ENCODE measurements at regions not wholly inside any gene's neighbourhood (a gene's known extent, or its start where the extent isn't known, plus 50 kb on each side); places are given as distances from the start of the nearest gene placed in this dataset.
"Not testable (repeated sequence)": the region's sequence is repeated elsewhere in the genome, so short reads cannot be mapped to it uniquely, and the experiment has no call there.

DNA sequence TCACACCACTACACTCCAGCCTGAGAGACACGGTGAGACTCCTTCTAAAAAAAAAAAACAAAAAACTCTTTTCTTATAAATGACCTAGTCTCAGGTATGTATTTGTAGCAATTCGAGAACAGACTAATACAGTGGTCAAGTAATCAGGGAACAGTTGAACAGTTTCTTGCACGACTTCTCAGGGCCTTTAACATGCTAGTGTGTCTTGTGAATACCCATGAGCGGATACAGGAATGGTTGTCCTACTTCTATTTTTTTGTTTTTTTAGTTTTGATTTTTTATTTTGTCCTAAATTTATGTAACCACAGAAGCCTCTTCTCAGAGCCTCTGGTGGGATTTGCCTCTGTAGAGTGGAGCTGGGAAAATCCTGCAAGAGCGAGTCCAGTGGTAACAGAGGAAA lies 71.0 kb upstream of the NANOS1 start:
- ChIA-PET CTCF (no interaction called here), POLR2A (no interaction called here)
- H3K4me3 ChIP-seq (ENCODE audit: low read depth, low read length): no peak overlapping the region
- DNase-seq (ENCODE audit: low read depth, low spot score): no peak
- TF ChIP-seq, protein P1, sequence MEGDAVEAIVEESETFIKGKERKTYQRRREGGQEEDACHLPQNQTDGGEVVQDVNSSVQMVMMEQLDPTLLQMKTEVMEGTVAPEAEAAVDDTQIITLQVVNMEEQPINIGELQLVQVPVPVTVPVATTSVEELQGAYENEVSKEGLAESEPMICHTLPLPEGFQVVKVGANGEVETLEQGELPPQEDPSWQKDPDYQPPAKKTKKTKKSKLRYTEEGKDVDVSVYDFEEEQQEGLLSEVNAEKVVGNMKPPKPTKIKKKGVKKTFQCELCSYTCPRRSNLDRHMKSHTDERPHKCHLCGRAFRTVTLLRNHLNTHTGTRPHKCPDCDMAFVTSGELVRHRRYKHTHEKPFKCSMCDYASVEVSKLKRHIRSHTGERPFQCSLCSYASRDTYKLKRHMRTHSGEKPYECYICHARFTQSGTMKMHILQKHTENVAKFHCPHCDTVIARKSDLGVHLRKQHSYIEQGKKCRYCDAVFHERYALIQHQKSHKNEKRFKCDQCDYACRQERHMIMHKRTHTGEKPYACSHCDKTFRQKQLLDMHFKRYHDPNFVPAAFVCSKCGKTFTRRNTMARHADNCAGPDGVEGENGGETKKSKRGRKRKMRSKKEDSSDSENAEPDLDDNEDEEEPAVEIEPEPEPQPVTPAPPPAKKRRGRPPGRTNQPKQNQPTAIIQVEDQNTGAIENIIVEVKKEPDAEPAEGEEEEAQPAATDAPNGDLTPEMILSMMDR (IDR thresholded peaks at IDR 0.05; ENCODE audit: insufficient read depth, low read length, missing control alignments): no peak

DNA sequence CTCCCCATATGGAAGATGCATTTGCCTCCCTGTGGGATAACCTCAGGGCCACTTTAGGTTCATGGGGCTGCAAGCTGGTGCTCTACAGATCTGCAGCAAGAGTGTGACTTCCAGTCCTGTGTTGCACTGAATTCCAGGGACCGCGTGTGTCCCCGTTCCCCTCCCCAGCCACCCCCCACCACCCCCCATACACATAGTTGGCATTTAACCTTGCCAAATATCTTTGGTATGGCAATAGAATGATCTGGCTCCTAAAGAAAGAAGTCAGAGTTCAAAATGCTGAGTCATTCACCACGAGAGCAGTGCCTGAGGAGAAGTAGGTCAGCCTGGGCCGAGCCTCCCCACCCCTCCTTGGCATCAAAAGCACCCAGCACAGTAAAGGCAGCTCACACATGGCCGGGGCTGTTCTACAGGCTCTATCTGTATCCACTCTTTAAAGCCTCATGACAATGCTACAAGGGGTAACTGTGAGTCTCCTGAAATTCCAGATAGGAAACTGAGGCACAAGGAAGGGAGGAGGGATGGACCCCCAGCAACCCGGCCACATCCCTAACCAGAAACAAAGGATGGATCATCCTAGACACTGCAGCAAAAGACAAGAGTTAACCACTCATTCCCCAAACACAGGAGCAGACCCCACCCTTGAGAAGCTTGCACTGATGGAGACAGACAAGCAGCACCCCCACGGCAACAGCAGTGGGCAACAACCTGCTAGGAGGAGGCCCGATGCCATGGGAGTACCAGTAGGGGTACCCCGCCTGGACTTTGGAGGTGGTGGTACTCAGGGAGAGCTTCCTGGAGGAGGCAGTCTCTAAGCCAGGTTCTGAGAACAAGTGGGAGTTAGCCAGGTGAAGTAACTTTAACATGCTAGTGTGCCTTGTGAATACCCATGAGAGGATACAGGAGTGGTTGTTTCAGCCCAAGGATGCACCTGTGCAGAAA lies 70.3 kb upstream of the NANOS1 start:
- TF ChIP-seq, protein P1 (IDR thresholded peaks at IDR 0.05; ENCODE audit: insufficient read depth, low read length, missing control alignments): no peak
- ChIA-PET CTCF (no interaction called here), POLR2A (interaction anchor here (0.6 kb wide), 1 partner anchor 9 kb away, joined by 4 read pairs; no protein-coding TSS in a partner anchor)
- no peak overlapping the region for H3K4me3 ChIP-seq (ENCODE audit: low read depth, low read length)
- DNase-seq (ENCODE audit: low read depth, low spot score): peak; percentile 5

DNA sequence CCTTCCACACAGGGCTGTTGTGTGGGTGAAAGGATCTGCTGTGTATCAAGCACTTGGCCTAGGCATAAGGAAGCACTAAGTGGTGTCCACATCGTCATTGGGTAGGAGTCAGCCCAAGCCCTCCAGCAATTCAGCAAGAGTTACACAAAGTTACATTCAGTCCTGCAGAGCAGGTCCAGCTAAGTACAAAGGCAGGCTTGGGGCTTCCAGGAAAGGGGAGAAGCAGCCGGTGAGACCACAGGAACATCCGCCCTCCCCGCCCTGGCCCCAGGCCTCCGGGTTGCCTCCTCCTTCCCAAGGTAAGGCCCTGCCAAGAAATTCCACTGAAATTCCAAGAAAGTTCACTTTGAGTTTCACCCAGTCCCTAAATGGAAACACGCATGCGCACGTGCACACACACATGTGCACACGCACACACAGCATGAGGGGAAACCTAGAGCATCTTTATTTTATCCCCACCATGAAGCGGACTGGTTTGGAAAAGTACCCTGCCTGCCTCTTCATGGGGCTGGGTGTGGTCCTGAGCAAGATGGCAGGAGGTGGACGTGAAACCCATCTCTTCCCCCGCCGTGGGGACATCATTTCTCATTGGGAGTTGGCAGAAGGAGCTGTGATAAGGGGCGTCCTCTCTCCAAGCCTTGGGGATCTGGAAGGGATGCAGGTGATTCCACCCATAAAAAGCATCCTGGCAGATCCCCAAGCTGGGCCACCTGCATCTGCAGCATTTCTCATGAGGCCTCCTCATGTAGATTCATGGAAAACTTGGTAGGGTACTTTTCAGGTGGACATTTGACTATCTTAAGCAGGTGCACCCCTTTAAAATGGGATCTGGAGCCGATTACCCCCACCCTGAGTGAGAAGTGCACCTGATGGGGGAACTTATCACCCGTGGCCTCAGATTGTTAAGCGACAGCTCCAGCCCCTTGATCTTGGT lies 69.1 kb upstream of the NANOS1 start:
- DNase-seq (ENCODE audit: low read depth, low spot score): no peak

DNA sequence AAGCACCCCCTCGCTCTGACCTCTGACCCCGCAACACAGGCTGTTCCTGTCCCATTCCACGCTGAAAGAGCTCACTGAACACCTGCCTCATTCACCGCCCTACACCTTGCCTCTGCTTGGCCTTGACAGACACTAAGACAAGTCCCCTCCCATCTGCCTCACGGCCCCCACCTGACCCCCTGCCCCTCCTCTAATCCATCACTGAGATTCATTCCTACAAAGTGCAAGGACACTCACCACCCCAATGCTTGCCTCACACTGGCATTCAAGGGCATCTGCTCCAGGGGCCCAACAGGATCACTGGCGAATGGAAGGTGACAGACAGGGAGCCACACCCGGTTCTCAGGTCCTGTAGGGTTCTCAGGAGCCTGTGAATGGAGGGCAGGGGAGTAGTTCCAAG lies 68.1 kb upstream of the NANOS1 start:
- CTCF ChIA-PET: no interaction called here
- TF ChIP-seq, protein P1 (IDR thresholded peaks at IDR 0.05; ENCODE audit: insufficient read depth, low read length, missing control alignments): no peak
- DNase-seq (ENCODE audit: low read depth, low spot score): no peak

More for the DNA sequence above, 69.1 kb upstream of the NANOS1 start:
- ChIA-PET POLR2A (no interaction called here), CTCF (no interaction called here)
- TF ChIP-seq, protein P1 (IDR thresholded peaks at IDR 0.05; ENCODE audit: insufficient read depth, low read length, missing control alignments): no peak
- H3K4me3 ChIP-seq (ENCODE audit: low read depth, low read length): no peak overlapping the region

DNA sequence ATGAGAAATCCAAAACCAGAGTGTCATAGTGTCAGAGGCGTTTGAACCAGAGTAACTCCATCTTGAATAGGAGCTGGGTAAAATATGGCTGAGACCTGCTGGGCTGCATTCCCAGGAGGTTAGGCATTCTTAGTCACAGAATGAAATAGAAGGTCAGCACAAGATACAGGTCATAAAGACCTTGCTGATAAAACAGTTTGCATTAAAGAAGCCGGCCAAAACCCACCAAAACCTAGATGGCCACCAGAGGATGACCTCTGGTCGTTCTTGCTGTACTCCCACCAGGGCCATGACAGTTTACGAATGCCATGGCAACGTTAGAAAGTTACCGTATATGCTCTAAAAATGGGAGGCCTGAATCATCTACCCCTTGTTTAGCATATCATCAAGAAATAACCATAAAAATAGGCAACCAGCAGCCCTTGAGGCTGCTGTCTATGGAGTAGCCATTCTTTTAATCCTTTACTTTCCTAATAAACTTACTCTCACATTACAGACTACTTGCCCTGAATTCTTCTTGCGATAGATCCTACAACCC lies 67.1 kb upstream of the NANOS1 start:
- DNase-seq (ENCODE audit: low read depth, low spot score); H3K4me3 ChIP-seq (ENCODE audit: low read depth, low read length); CTCF ChIA-PET; POLR2A ChIA-PET: not testable (repeated sequence)

More for the DNA sequence above, 68.1 kb upstream of the NANOS1 start:
- POLR2A ChIA-PET: interaction anchor here (0.5 kb wide), 1 partner anchor 227 kb away, joined by 3 read pairs; no protein-coding TSS in a partner anchor
- H3K4me3 ChIP-seq (ENCODE audit: low read depth, low read length): no peak overlapping the region

DNA sequence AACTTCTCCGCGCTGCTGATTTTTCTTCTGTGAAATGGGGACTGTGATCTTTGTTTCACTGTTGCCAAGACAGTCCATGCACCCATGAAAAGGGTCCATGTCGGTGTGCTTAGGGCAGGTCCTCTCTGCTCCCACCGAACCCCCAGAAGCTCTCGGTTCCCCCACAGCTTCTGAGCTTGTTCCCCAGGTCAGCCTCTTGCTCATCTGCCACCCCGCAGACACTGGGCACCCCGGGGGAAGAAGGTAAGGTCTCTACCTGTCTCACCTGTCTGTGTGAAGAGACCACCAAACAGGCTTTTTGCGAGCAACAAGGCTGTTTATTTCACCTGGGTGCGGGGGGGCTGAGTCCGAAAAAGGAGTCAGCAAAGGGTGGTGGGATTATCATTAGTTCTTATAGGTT lies 66.2 kb upstream of the NANOS1 start:
- no peak for DNase-seq (ENCODE audit: low read depth, low spot score)
- H3K4me3 ChIP-seq (ENCODE audit: low read depth, low read length): no peak overlapping the region
- ChIA-PET POLR2A (no interaction called here), CTCF (no interaction called here)
- TF ChIP-seq, protein P1 (IDR thresholded peaks at IDR 0.05; ENCODE audit: insufficient read depth, low read length, missing control alignments): no peak

All from AG04449 (cell line).